Prostate gland (tissue), 2 donors: ENCODE measurements at regions not wholly inside any gene's neighbourhood (a gene's known extent, or its start where the extent isn't known, plus 50 kb on each side); places are given as distances from the start of the nearest gene placed in this dataset.

Source experiments
- DNase-seq: peaks from one replicate; pipeline ENCODE4 v3.0.0-alpha.2; 2019; ENCODE audit warnings: low spot score
- H3K27ac ChIP-seq, 2 donors: fragments of 200-600 bp; sonication (generic); 2 replicates each; pipeline ENCODE4 v1.5.1; 2017 to 2019
- H3K27me3 ChIP-seq: fragments of 200-600 bp; sonication (generic); replicated peaks from 2 replicates; pipeline ENCODE4 v1.5.1; 2019; ENCODE audit not compliant: insufficient read depth
- H3K36me3 ChIP-seq, 2 donors: fragments of 200-600 bp; sonication (generic); 1 replicate in 1 of 2; 2 replicates in 1 of 2; pipeline versions ENCODE4 v1.5.1 to v1.8.1; 2017 to 2019
- H3K4me1 ChIP-seq: fragments of 200-600 bp; sonication (generic); replicated peaks from 2 replicates; pipeline ENCODE4 v1.5.1; 2019
- H3K4me3 ChIP-seq, 2 donors: fragments of 200-600 bp; sonication (generic); 2 replicates each; pipeline ENCODE4 v1.5.1; 2017 to 2019
- H3K9me3 ChIP-seq: fragments of 200-600 bp; sonication (generic); 2 replicates; pipeline ENCODE4 v1.5.1; 2017
- POLR2A ChIP-seq: fragments of 450-650 bp; IDR thresholded peaks from one replicate; pipeline ENCODE4 v1.6.1; 2016; ENCODE audit warnings: antibody characterized with exemption, mild to moderate bottlenecking
- POLR2AphosphoS5 ChIP-seq: sonication (generic); formaldehyde crosslinking; IDR thresholded peaks from one replicate; pipeline ENCODE4 v1.6.1; 2017; ENCODE audit warnings: antibody characterized with exemption
- WGBS: methylation state at CpG from one replicate; pipeline ENCODE4 v1.1.5; 2018; 5-methylcytosine and 5-hydroxymethylcytosine counted together
- intact Hi-C: fragments of 100-400 bp; cut with DNase I; formaldehyde crosslinking; loops from one replicate; pipeline ENCODE4 v1.14.2; 2022
- TF ChIP-seq, protein P1 (sequence below), 4 experiments: fragments of 200-600 bp in 2 of 4; fragments of 450-650 bp in 2 of 4; sonication (generic) in 2 of 4; IDR thresholded peaks; 1 replicate in 3 of 4; 2 replicates in 1 of 4; pipeline ENCODE4 v1.5.1; 2016 to 2019; ENCODE audit warnings: antibody characterized with exemption in 4 of 4, mild to moderate bottlenecking in 2 of 4, moderate library complexity in 2 of 4

DNA sequence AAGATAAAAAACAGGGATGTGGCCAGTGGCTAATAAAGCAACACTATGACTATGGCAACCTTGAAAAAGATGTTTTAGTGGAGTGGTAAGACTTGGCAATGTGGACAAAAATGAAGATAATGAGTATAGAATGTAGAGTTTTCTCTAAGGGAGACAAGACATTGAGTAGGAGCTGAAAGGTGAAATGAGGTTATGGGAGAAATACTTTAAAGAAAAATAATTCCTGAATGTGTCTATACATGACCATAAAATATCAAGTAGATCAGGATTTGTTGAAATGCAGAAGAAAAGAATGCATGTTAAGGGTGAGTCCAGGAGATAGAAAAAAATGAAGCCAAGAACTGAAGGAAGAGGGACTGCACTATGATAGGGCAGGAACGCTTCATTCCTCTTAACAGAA, 101.6 kb upstream of the CARD18 start:
- TF ChIP-seq POLR2A: no peak
- TF ChIP-seq POLR2AphosphoS5: no peak
- TF ChIP-seq, protein P1, sequence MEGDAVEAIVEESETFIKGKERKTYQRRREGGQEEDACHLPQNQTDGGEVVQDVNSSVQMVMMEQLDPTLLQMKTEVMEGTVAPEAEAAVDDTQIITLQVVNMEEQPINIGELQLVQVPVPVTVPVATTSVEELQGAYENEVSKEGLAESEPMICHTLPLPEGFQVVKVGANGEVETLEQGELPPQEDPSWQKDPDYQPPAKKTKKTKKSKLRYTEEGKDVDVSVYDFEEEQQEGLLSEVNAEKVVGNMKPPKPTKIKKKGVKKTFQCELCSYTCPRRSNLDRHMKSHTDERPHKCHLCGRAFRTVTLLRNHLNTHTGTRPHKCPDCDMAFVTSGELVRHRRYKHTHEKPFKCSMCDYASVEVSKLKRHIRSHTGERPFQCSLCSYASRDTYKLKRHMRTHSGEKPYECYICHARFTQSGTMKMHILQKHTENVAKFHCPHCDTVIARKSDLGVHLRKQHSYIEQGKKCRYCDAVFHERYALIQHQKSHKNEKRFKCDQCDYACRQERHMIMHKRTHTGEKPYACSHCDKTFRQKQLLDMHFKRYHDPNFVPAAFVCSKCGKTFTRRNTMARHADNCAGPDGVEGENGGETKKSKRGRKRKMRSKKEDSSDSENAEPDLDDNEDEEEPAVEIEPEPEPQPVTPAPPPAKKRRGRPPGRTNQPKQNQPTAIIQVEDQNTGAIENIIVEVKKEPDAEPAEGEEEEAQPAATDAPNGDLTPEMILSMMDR (IDR thresholded peaks at IDR 0.05): no peak
- Histone ChIP-seq H3K4me3 (no peak overlapping the region), H3K9me3 (no peaks in the 10 kb centered on the region), H3K27me3 (no peaks in the 10 kb centered on the region), H3K36me3 (no peaks in the 10 kb centered on the region), H3K27ac (no peak overlapping the region), H3K4me1 (no peaks in the 10 kb centered on the region)
- intact Hi-C loops: no loop called here
- DNase-seq: no peak
- WGBS: 98% methylated on average over 1 of the region's 1 CpG

- H3K27ac ChIP-seq: no peak overlapping the region
- DNase-seq: no peak
- no peaks in the 10 kb centered on the region for H3K4me1 ChIP-seq
- no peaks in the 10 kb centered on the region for H3K36me3 ChIP-seq
- TF ChIP-seq POLR2AphosphoS5 (no peak), POLR2A (no peak)
- TF ChIP-seq, protein P1 (IDR thresholded peaks at IDR 0.05): no peak
- intact Hi-C loops: no loop called here
- no peak overlapping the region for H3K4me3 ChIP-seq
- 25% methylated on average over 2 of the region's 2 CpGs for WGBS
- H3K27me3 ChIP-seq: no peaks in the 10 kb centered on the region
- no peaks in the 10 kb centered on the region for H3K9me3 ChIP-seq
Observed at GRCh38 chr11:105236664-105237063, 97.1 kb upstream of the CARD18 start.

DNA sequence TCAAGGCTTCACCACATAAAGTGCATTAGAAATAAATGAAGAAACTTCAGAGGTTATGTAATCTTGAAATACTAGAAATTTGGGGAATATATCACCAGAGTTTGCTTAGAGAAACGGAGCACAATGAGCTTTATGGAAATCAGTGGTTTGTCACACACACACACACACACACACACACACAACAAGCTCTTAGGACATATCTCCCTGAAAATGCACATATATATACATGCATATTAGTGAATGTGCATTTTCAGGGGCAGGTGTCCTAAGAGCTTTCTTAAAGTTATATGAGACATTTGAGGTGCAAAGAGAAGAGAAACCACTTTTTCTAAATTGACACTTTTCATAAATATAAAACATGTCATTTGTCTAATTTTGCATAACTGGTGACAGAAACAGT, 93.7 kb upstream of the CARD18 start:
- no peaks in the 10 kb centered on the region for H3K36me3 ChIP-seq
- no peaks in the 10 kb centered on the region for H3K9me3 ChIP-seq
- H3K4me1 ChIP-seq: no peaks in the 10 kb centered on the region
- no peak overlapping the region for H3K4me3 ChIP-seq
- no peak for TF ChIP-seq POLR2AphosphoS5
- no peak for TF ChIP-seq POLR2A
- TF ChIP-seq, protein P1 (IDR thresholded peaks at IDR 0.05): no peak
- no peak overlapping the region for H3K27ac ChIP-seq
- 68% methylated on average over 1 of the region's 1 CpG for WGBS
- no peak for DNase-seq
- H3K27me3 ChIP-seq: no peaks in the 10 kb centered on the region
- intact Hi-C loops: no loop called here

DNA sequence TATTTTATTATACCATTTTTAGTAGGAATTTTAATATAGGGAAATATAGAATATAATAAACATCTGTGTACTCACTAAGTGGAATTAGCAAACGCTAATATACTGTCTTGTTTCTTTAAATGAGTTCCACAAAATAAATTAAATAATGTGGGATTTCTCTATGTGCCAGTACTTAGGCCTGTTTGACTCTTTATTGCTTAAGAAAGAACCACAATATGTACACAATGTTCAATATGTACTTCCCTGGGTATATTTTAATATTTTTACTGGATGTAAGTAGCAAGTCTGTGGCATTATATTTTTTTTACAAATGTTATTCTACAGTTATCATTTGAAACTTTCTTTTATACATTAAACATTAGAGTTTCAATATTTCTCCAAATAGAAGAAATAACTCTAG, 92.5 kb upstream of the CARD18 start:
- intact Hi-C loops: no loop called here
- TF ChIP-seq POLR2A (no peak), POLR2AphosphoS5 (no peak)
- TF ChIP-seq, protein P1 (IDR thresholded peaks at IDR 0.05): no peak
- 87% methylated on average over 1 of the region's 1 CpG for WGBS
- no peak for DNase-seq
- no peaks in the 10 kb centered on the region for H3K27me3 ChIP-seq
- H3K4me1 ChIP-seq: no peaks in the 10 kb centered on the region
- no peaks in the 10 kb centered on the region for H3K9me3 ChIP-seq
- no peak overlapping the region for H3K27ac ChIP-seq
- no peaks in the 10 kb centered on the region for H3K36me3 ChIP-seq
- H3K4me3 ChIP-seq: no peak overlapping the region

- Histone ChIP-seq H3K9me3 (no peaks in the 10 kb centered on the region), H3K27me3 (no peaks in the 10 kb centered on the region), H3K36me3 (no peaks in the 10 kb centered on the region), H3K4me3 (no peak overlapping the region), H3K4me1 (no peaks in the 10 kb centered on the region), H3K27ac (no peak overlapping the region)
- TF ChIP-seq POLR2AphosphoS5 (no peak), POLR2A (no peak)
- TF ChIP-seq, protein P1 (IDR thresholded peaks at IDR 0.05): no peak
- 32% methylated on average over 1 of the region's 1 CpG for WGBS
- intact Hi-C loops: no loop called here
- no peak for DNase-seq
Observed at GRCh38 chr11:105230586-105230985, 91.0 kb upstream of the CARD18 start.
